Heart left ventricle (tissue), 16 donors: ENCODE measurements at regions not wholly inside any gene's neighbourhood (a gene's known extent, or its start where the extent isn't known, plus 50 kb on each side); places are given as distances from the start of the nearest gene placed in this dataset.

ENCODE experiments used
- ATAC-seq, 4 donors: fragments of 200-7000 bp; cut with Tn5 transposase; one replicate each; pipeline ENCODE4 v1.9.1; 2020 to 2022; ENCODE audit warnings: moderate library complexity in 4 of 4, mild to moderate bottlenecking in 3 of 4, moderate number of reproducible peaks in 1 of 4
- DNase-seq, 5 donors: peaks; one replicate each; pipeline ENCODE4 v3.0.0-alpha.2; 2020
- H3K27ac ChIP-seq, 12 donors: fragments of 200-600 bp; sonication (generic) in 4 of 12; one replicate each; pipeline versions ENCODE4 v1.5.0 to v1.8.0; 2016 to 2022; ENCODE audit warnings: mild to moderate bottlenecking in 2 of 12
- H3K27me3 ChIP-seq, 9 donors: fragments of 200-600 bp; sonication (generic) in 2 of 9; one replicate each; pipeline versions ENCODE4 v1.5.1 to v1.8.0; 2016 to 2022; ENCODE audit warnings: mild to moderate bottlenecking in 3 of 9
- H3K36me3 ChIP-seq, 9 donors: fragments of 200-600 bp; sonication (generic) in 2 of 9; one replicate each; pipeline versions ENCODE4 v1.5.0 to v1.8.0; 2018 to 2022; ENCODE audit warnings: mild to moderate bottlenecking in 2 of 9
- H3K4me1 ChIP-seq, 12 donors: fragments of 200-600 bp; sonication (generic) in 4 of 12; one replicate each; pipeline versions ENCODE4 v1.5.0 to v1.8.0; 2016 to 2022; ENCODE audit warnings: mild to moderate bottlenecking in 3 of 12
- H3K4me3 ChIP-seq, 12 donors: fragments of 200-600 bp; sonication (generic) in 4 of 12; one replicate each; pipeline versions ENCODE4 v1.5.0 to v1.8.0; 2017 to 2022; ENCODE audit warnings: mild to moderate bottlenecking in 9 of 12, moderate library complexity in 4 of 12
- H3K9me3 ChIP-seq, 12 donors: fragments of 200-600 bp; sonication (generic) in 4 of 12; one replicate each; pipeline versions ENCODE4 v1.5.0 to v1.8.0; 2016 to 2022; ENCODE audit warnings: mild to moderate bottlenecking in 1 of 12
- CTCF ChIP-seq, 12 donors: fragments of 200-600 bp; sonication (generic) in 4 of 12; IDR thresholded peaks; one replicate each; pipeline versions ENCODE4 v1.5.0 to v1.8.0; 2018 to 2022; ENCODE audit warnings: antibody characterized with exemption in 12 of 12, mild to moderate bottlenecking in 5 of 12
- POLR2A ChIP-seq, 2 donors: fragments of 450-650 bp; IDR thresholded peaks; one replicate each; pipeline ENCODE4 v1.6.1; 2017; ENCODE audit warnings: antibody characterized with exemption in 2 of 2, mild to moderate bottlenecking in 2 of 2, moderate library complexity in 2 of 2
- WGBS, 4 donors: extraction: QIAGEN DNeasy Blood & Tissue Kit in 2 of 4; methylation state at CpG; one replicate each; pipeline versions ENCODE4 v1.1.5 to v1.1.7; 2013 to 2018; 5-methylcytosine and 5-hydroxymethylcytosine counted together
- intact Hi-C, 10 donors: fragments of 100-400 bp; cut with DNase I; formaldehyde crosslinking; loops; one replicate each; pipeline versions ENCODE4 v1.11.1 to v1.14.2; 2022
- donor health status: ischemic (EF 13 %, LVEDD 7.1; RV severe dilation, severe dysfunction).
- donor health status: healthy with polysubstance abuse.
- donor health status: DM: no; HTN: yes; CAD: no.
- donor health status: DM: no; HTN: no; CAD: no.
- donor health status: ischemic (EF 25% LVEDD 6.9; RV normal size, moderate dysfunction).
- donor health status: ischemic (EF 25% LVEDD 5.7; RV mildly dilated, moderate dysfunction).
- donor health status: healthy.
- donor health status: DM: yes; HTN: yes; CAD: no.
- donor health status: ischemic (EF 35%, LVEDD 5.7; RV mildly dilated, moderate dysfunction).
- donor health status: nonischemic (EF 11% LVEDD 7.7; RV severe dilation, severe dysfunction).
- donor health status: DM: yes; HTN: yes; CAD: no.
- donor health status: PGD.
- donor health status: ischemic (EF 29% LVEDD 5.4; RV normal size, mild dysfunction).
- donor health status: nonischemic (EF 23%, LVEDD 6.1; RV moderate dilation, normal function).

DNA sequence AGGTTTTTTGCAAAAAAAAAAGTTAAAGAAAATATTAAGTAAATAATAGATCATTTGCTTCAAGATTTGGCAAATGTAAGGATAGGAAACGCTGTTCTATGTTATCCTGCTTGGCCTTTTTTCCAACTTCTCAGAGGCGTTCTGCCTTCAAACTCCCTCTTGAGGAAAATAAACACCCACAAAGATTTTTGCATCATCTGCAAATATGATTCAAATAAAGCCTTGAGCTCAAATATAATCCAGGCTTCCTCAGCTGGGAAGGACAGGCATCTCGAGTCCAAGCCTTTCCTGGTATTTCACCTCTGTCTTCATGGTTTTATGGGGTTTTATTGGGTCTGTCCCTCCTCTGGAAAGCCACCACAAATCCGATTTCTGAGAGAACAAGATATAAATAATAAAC is 67.7 kb upstream of the PTPN1 start:
- WGBS, 4 donors = 72 to 79% (median 74%) methylated on average over 4 of the region's 4 CpGs
- no peaks in the 10 kb centered on the region for H3K9me3 ChIP-seq

GRCh38 chr20:50445354-50446151 is 64.6 kb upstream of the PTPN1 start:
- DNase-seq (no peak), ATAC-seq (no peak)
- H3K4me1 ChIP-seq = peaks cover 0 to 35% (median 2%) of the 10 kb centered on the region in 12 donors
- 86 to 90% (median 88%) methylated on average over 13 of the region's 13 CpGs for WGBS, 4 donors
- no peaks in the 10 kb centered on the region for H3K9me3 ChIP-seq
- no peak overlapping the region for H3K4me3 ChIP-seq
- no peak overlapping the region for H3K27ac ChIP-seq
- H3K36me3 ChIP-seq = no peaks in the 10 kb centered on the region
- intact Hi-C loops = no loop called here
- TF ChIP-seq CTCF (IDR thresholded peaks at IDR 0.05) (no peak), POLR2A (IDR thresholded peaks at IDR 0.05) (no peak)
- no peaks in the 10 kb centered on the region for H3K27me3 ChIP-seq

More for the DNA sequence above, 67.7 kb upstream of the PTPN1 start:
- Histone ChIP-seq H3K4me1 (peaks cover 0 to 35% (median 0%) of the 10 kb centered on the region in 12 donors), H3K27ac (peak overlapping the region in 1 of 12 donors; percentile 30), H3K27me3 (no peaks in the 10 kb centered on the region), H3K4me3 (no peak overlapping the region), H3K36me3 (no peaks in the 10 kb centered on the region)
- ATAC-seq (no peak), DNase-seq (no peak)
- intact Hi-C loops = no loop called here
- no peak for TF ChIP-seq CTCF (IDR thresholded peaks at IDR 0.05)
- TF ChIP-seq POLR2A (IDR thresholded peaks at IDR 0.05) = no peak

GRCh38 chr20:50446351-50447101 is 63.7 kb upstream of the PTPN1 start:
- 81 to 89% (median 83%) methylated on average over 16 of the region's 16 CpGs for WGBS, 4 donors
- no peak for ATAC-seq

More at GRCh38 chr20:50446351-50447101, 63.7 kb upstream of the PTPN1 start:
- no peak overlapping the region for H3K4me3 ChIP-seq
- H3K4me1 ChIP-seq = peaks cover 0 to 35% (median 9%) of the 10 kb centered on the region in 12 donors
- H3K27ac ChIP-seq = no peak overlapping the region
- intact Hi-C loops = no loop called here
- no peaks in the 10 kb centered on the region for H3K9me3 ChIP-seq
- no peak for TF ChIP-seq CTCF (IDR thresholded peaks at IDR 0.05)
- no peak for TF ChIP-seq POLR2A (IDR thresholded peaks at IDR 0.05)
- H3K36me3 ChIP-seq = no peaks in the 10 kb centered on the region
- H3K27me3 ChIP-seq = no peaks in the 10 kb centered on the region
- no peak for DNase-seq
